Endothelial cell of umbilical vein (primary cell): ENCODE measurements at regions not wholly inside any gene's neighbourhood (a gene's known extent, or its start where the extent isn't known, plus 50 kb on each side); places are given as distances from the start of the nearest gene placed in this dataset.
A peak's percentile ranks its signal among the peaks of the same experiment; 100 is the strongest.
"Not testable (repeated sequence)": the region's sequence is repeated elsewhere in the genome, so short reads cannot be mapped to it uniquely, and the experiment has no call there.

Experiments
- BruUV-seq: library from RNA; stranded (reverse); fragments of 400-500 nt; replicated peaks from 2 replicates; lab custom pipeline; 2021; lab: Mats Ljungman, UMichigan
- CTCF ChIA-PET: fragments of 300-600, 350-600 bp; sonication (Branson Sonifier 250); formaldehyde crosslinking; loops from one replicate; lab custom pipeline; 2021; ENCODE audit warnings: antibody characterized with exemption, inconsistent platforms; lab: Charles Lee
- POLR2A ChIA-PET: fragments of 300-600, 350-600 bp; sonication (Branson Sonifier 250); formaldehyde crosslinking; loops from one replicate; lab custom pipeline; 2021; ENCODE audit warnings: antibody characterized with exemption, inconsistent platforms; lab: Charles Lee
- DNase-seq: peaks from one replicate; pipeline ENCODE4 v3.0.0-alpha.2; 2011; ENCODE audit warnings: low read depth, low spot score
- FAIRE-seq: peaks from 2 replicates; lab custom pipeline; 2011; peaks lifted over from hg19 to GRCh38; lab: Jason Lieb, UNC
- H2AFZ ChIP-seq: 2 replicates; pipeline ENCODE4 v1.6.0; 2012; ENCODE audit warnings: low read depth, low read length, control low read depth, inconsistent platforms
- H3K27ac ChIP-seq: 2 replicates; pipeline ENCODE4 v1.5.1; 2011; ENCODE audit warnings: low read depth, mild to moderate bottlenecking, control low read depth, low read length, moderate library complexity; ENCODE audit not compliant: insufficient read depth
- H3K27me3 ChIP-seq, 2 experiments: 2 replicates each; pipeline versions ENCODE4 v1.6.0 to v1.6.1; 2011; ENCODE audit warnings: low read length in 2 of 2, mixed read lengths in 1 of 2; ENCODE audit not compliant: control insufficient read depth in 2 of 2, insufficient read depth in 2 of 2
- H3K36me3 ChIP-seq, 2 experiments: 2 replicates in 1 of 2; 3 replicates in 1 of 2; pipeline ENCODE4 v1.5.1; 2011; ENCODE audit warnings: low read length in 2 of 2, mild to moderate bottlenecking in 1 of 2, moderate library complexity in 1 of 2; ENCODE audit not compliant: control insufficient read depth in 2 of 2, insufficient read depth in 2 of 2; ENCODE audit errors: extremely low read depth in 1 of 2
- H3K4me1 ChIP-seq: 3 replicates; pipeline ENCODE4 v1.5.1; 2011; ENCODE audit warnings: mild to moderate bottlenecking, low read length; ENCODE audit not compliant: control insufficient read depth, insufficient read depth; ENCODE audit errors: extremely low read depth
- H3K4me2 ChIP-seq: 2 replicates; pipeline ENCODE4 v1.6.1; 2011; ENCODE audit warnings: low read length, control low read depth, mixed read lengths; ENCODE audit not compliant: insufficient read depth
- H3K4me3 ChIP-seq, 3 experiments: fragments of 200-600 bp in 1 of 3; sonication (generic), shearing (Covaris generic) in 1 of 3; replicated peaks in 1 of 3; 2 replicates each; pipeline ENCODE4 v1.5.1; 2011 to 2016; ENCODE audit warnings: control low read depth in 3 of 3, low read length in 3 of 3, mild to moderate bottlenecking in 2 of 3, inconsistent platforms in 1 of 3, low read depth in 1 of 3, moderate library complexity in 1 of 3; ENCODE audit not compliant: insufficient read depth in 1 of 3
- H3K79me2 ChIP-seq: 2 replicates; pipeline ENCODE4 v1.6.0; 2012; ENCODE audit warnings: low read length, inconsistent platforms; ENCODE audit not compliant: control insufficient read depth, insufficient read depth
- H3K9ac ChIP-seq: replicated peaks from 2 replicates; pipeline ENCODE3; 2011; ENCODE audit warnings: low read length, control low read depth; ENCODE audit not compliant: insufficient read depth; ENCODE audit errors: extremely low read depth
- H3K9me1 ChIP-seq: replicated peaks from 3 replicates; pipeline ENCODE4 v1.6.0; 2011; ENCODE audit warnings: mild to moderate bottlenecking, low read length; ENCODE audit not compliant: control insufficient read depth, insufficient read depth; ENCODE audit errors: extremely low read depth
- H3K9me3 ChIP-seq: replicated peaks from 2 replicates; pipeline ENCODE4 v1.5.1; 2012; ENCODE audit warnings: low read length, inconsistent platforms; ENCODE audit not compliant: control insufficient read depth, insufficient read depth
- H4K20me1 ChIP-seq: replicated peaks from 2 replicates; pipeline ENCODE3; 2011; ENCODE audit warnings: mild to moderate bottlenecking, low read length; ENCODE audit not compliant: control insufficient read depth, insufficient read depth; ENCODE audit errors: extremely low read depth
- CTCF ChIP-seq, 2 donors: IDR thresholded peaks; 1 replicate in 1 of 2; 2 replicates in 1 of 2; pipeline ENCODE4 v1.5.1; 2011; ENCODE audit warnings: low read length in 2 of 2, mild to moderate bottlenecking in 2 of 2, moderate library complexity in 2 of 2, control low read depth in 1 of 2, inconsistent platforms in 1 of 2, low read depth in 1 of 2; ENCODE audit not compliant: insufficient read depth in 1 of 2; ENCODE audit errors: extremely low read depth in 1 of 2
- GATA2 ChIP-seq: IDR thresholded peaks from 2 replicates; pipeline ENCODE4 v1.7.0; 2011; ENCODE audit warnings: low read depth, mild to moderate bottlenecking, moderate library complexity, mixed read lengths, low read length; ENCODE audit not compliant: insufficient read length, insufficient read depth
- MAX ChIP-seq: IDR thresholded peaks from 2 replicates; pipeline ENCODE4 v1.6.1; 2011; ENCODE audit not compliant: insufficient read depth, insufficient read length
- POLR2AphosphoS5 ChIP-seq: IDR thresholded peaks from 2 replicates; pipeline ENCODE4 v1.6.1; 2012; ENCODE audit warnings: low read depth, mild to moderate bottlenecking, control low read depth, low read length, moderate library complexity; ENCODE audit not compliant: insufficient read depth
- dilution Hi-C: fragments of 300-500 bp; cut with MboI; formaldehyde crosslinking; loops from one replicate; pipeline ENCODE4 v1.15.0; 2019; ENCODE audit warnings: low sequenced_read_pairs; ENCODE audit not compliant: extremely low pct_ligation_motif_present
- intact Hi-C: fragments of 100-400 bp; cut with micrococcal nuclease; formaldehyde crosslinking; loops from one replicate; pipeline ENCODE4 v1.10.0; 2022

- Histone ChIP-seq H3K9ac (no peak overlapping the region), H2AFZ (no peak overlapping the region), H3K4me1 (peaks cover 4% of the 10 kb centered on the region), H3K4me2 (no peak overlapping the region), H4K20me1 (no peaks in the 10 kb centered on the region), H3K27ac (no peak overlapping the region), H3K79me2 (no peaks in the 10 kb centered on the region), H3K9me3 (no peaks in the 10 kb centered on the region), H3K9me1 (no peaks in the 10 kb centered on the region), H3K4me3 (no peak overlapping the region), H3K36me3 (no peaks in the 10 kb centered on the region), H3K27me3 (no peaks in the 10 kb centered on the region)
- FAIRE-seq, result no peak
- dilution Hi-C loops (no loop called here), intact Hi-C loops (no loop called here)
- no peak for TF ChIP-seq CTCF (IDR thresholded peaks at IDR 0.05; ENCODE audit: extremely low read depth in 1 of 2, insufficient read depth in 1 of 2, low read depth in 1 of 2, low read length in 2 of 2)
- no peak for TF ChIP-seq GATA2
- TF ChIP-seq POLR2AphosphoS5, result no peak
- BruUV-seq, result no TSS peak
- DNase-seq, result no peak
- ChIA-PET CTCF (no interaction called here), POLR2A (no interaction called here)
Observed at GRCh38 chr6:121887724-121888123, 452.3 kb downstream of the GJA1 start.

GRCh38 chr6:121890307-121890910 lies 455.0 kb downstream of the GJA1 start:
- intact Hi-C loops (no loop called here), dilution Hi-C loops (no loop called here)
- Histone ChIP-seq H3K4me1 (peaks cover 4% of the 10 kb centered on the region), H2AFZ (peak overlapping the region; percentile 59), H3K4me3 (no peak overlapping the region), H3K36me3 (no peaks in the 10 kb centered on the region), H3K27ac (no peak overlapping the region), H3K9me3 (no peaks in the 10 kb centered on the region), H3K79me2 (no peaks in the 10 kb centered on the region), H3K9me1 (no peaks in the 10 kb centered on the region), H3K9ac (no peak overlapping the region), H4K20me1 (no peaks in the 10 kb centered on the region), H3K4me2 (no peak overlapping the region), H3K27me3 (no peaks in the 10 kb centered on the region)
- BruUV-seq, result no TSS peak
- FAIRE-seq, result peak; percentile 4
- DNase-seq, result peak; percentile 59
- CTCF ChIA-PET, result interaction anchor here (1.0 kb wide), 2 partner anchors 9 to 41 kb away, joined by 3 to 4 read pairs; no protein-coding TSS in a partner anchor
- POLR2A ChIA-PET, result no interaction called here
- TF ChIP-seq GATA2 (peak; percentile 22), MAX (no peak)

GRCh38 chr6:121895731-121896130 lies 460.3 kb downstream of the GJA1 start:
- H4K20me1 ChIP-seq, DNase-seq, H3K4me3 ChIP-seq, intact Hi-C loops, H3K9ac ChIP-seq, H3K27ac ChIP-seq, H3K4me1 ChIP-seq, H2AFZ ChIP-seq, BruUV-seq, POLR2A ChIA-PET, CTCF ChIA-PET, H3K9me3 ChIP-seq, H3K79me2 ChIP-seq, dilution Hi-C loops, H3K27me3 ChIP-seq, H3K4me2 ChIP-seq, H3K36me3 ChIP-seq, FAIRE-seq, H3K9me1 ChIP-seq: not testable (repeated sequence)
